K562 (cell line): ENCODE measurements at regions not wholly inside any gene's neighbourhood (a gene's known extent, or its start where the extent isn't known, plus 50 kb on each side); places are given as distances from the start of the nearest gene placed in this dataset.

Experiments
- ATAC-seq: fragments of 200-7000 bp; cut with Tn5 transposase; 3 replicates; pipeline ENCODE4 v1.9.1; 2020; ENCODE audit warnings: moderate library complexity
- BruUV-seq: library from RNA; stranded (reverse); fragments of 400-500 nt; replicated peaks from 2 replicates; lab custom pipeline; 2021; lab: Mats Ljungman, UMichigan
- CTCF ChIA-PET: fragments of 300-600 bp; formaldehyde crosslinking; extraction: SDS; loops from one replicate; lab custom pipeline; 2021; ENCODE audit warnings: low intra/inter-chr PET ratio; lab: Yijun Ruan, JAX
- POLR2A ChIA-PET: fragments of 300-600, 350-650 bp; sonication (Branson Sonifier 250); formaldehyde crosslinking; extraction: SDS; loops from one replicate; lab custom pipeline; 2021; ENCODE audit warnings: antibody characterized with exemption, inconsistent platforms; lab: Yijun Ruan, JAX
- DNase-seq, 4 experiments: peaks; one replicate each; pipeline versions ENCODE4 v3.0.0 to v3.0.0-alpha.2; 2011 to 2018; ENCODE audit warnings: low spot score in 3 of 4, mixed read lengths in 3 of 4; ENCODE audit errors: extremely low read depth in 1 of 4
- FAIRE-seq: peaks from 2 replicates; lab custom pipeline; 2011; peaks lifted over from hg19 to GRCh38; lab: Jason Lieb, UNC
- H2AFZ ChIP-seq: 2 replicates; pipeline ENCODE4 v1.6.0; 2011; ENCODE audit warnings: low read depth, low read length, control low read depth, inconsistent platforms
- H3K27ac ChIP-seq: fragments of 200-600 bp; 3 replicates; pipeline ENCODE4 v1.8.0; 2011; ENCODE audit warnings: low read depth, mild to moderate bottlenecking, control low read depth, inconsistent platforms, low read length, moderate library complexity, mixed read lengths; ENCODE audit errors: extremely low read depth
- H3K27me3 ChIP-seq, 2 experiments: fragments of 300-600 bp in 1 of 2; 2 replicates in 1 of 2; 3 replicates in 1 of 2; pipeline versions ENCODE4 v1.6.0 to v1.8.0; 2011; ENCODE audit warnings: inconsistent platforms in 2 of 2, low read length in 2 of 2, mild to moderate bottlenecking in 1 of 2, mixed read lengths in 1 of 2, moderate library complexity in 1 of 2; ENCODE audit not compliant: control insufficient read depth in 2 of 2, insufficient read depth in 2 of 2
- H3K36me3 ChIP-seq: fragments of 300-600 bp; 3 replicates; pipeline ENCODE4 v1.8.0; 2011; ENCODE audit warnings: mild to moderate bottlenecking, low read length, inconsistent platforms; ENCODE audit not compliant: control insufficient read depth, insufficient read depth
- H3K4me1 ChIP-seq, 2 experiments: fragments of 200-600 bp in 1 of 2; replicated peaks in 1 of 2; 2 replicates in 1 of 2; 3 replicates in 1 of 2; pipeline versions ENCODE4 v1.5.1 to v1.8.0; 2011; ENCODE audit warnings: inconsistent platforms in 2 of 2, low read length in 2 of 2, mild to moderate bottlenecking in 1 of 2, mixed read lengths in 1 of 2, moderate library complexity in 1 of 2; ENCODE audit not compliant: control insufficient read depth in 2 of 2, insufficient read depth in 2 of 2
- H3K4me2 ChIP-seq: 2 replicates; pipeline ENCODE4 v1.6.1; 2011; ENCODE audit warnings: low read length, control low read depth, inconsistent platforms, mixed read lengths; ENCODE audit not compliant: insufficient read depth
- H3K4me3 ChIP-seq: fragments of 200-600 bp; sonication (generic), shearing (Covaris generic); 2 replicates; pipeline ENCODE4 v1.5.1; 2016; ENCODE audit warnings: control low read depth, inconsistent platforms
- H3K79me2 ChIP-seq: fragments of 200-600 bp; 3 replicates; pipeline ENCODE4 v1.8.0; 2011; ENCODE audit warnings: low read length, inconsistent platforms; ENCODE audit not compliant: control insufficient read depth, insufficient read depth
- H3K9ac ChIP-seq, 2 experiments: 2 replicates each; pipeline versions ENCODE4 v1.6.0 to v1.6.1; 2011; ENCODE audit warnings: low read depth in 2 of 2, low read length in 2 of 2, control low read depth in 1 of 2, inconsistent platforms in 1 of 2, mild to moderate bottlenecking in 1 of 2, mixed read lengths in 1 of 2; ENCODE audit not compliant: insufficient read depth in 1 of 2
- H3K9me1 ChIP-seq: one replicate; pipeline ENCODE4 v1.6.0; 2011; ENCODE audit warnings: inconsistent platforms, mild to moderate bottlenecking, low read length, moderate library complexity; ENCODE audit not compliant: control insufficient read depth, insufficient read depth
- H3K9me3 ChIP-seq: replicated peaks from 2 replicates; pipeline ENCODE4 v1.5.1; 2011; ENCODE audit warnings: low read depth, low read length, inconsistent platforms; ENCODE audit not compliant: control insufficient read depth, insufficient read depth
- H4K20me1 ChIP-seq: replicated peaks from 2 replicates; pipeline ENCODE4 v1.6.1; 2011; ENCODE audit warnings: low read length, inconsistent platforms, mixed read lengths; ENCODE audit not compliant: control insufficient read depth, insufficient read depth
- ARID2 ChIP-seq: fragments of 450-650 bp; IDR thresholded peaks from 2 replicates; pipeline ENCODE4 v1.6.1; 2017; ENCODE audit warnings: antibody characterized with exemption, mild to moderate bottlenecking
- ETV5 ChIP-seq: sonication (generic); formaldehyde crosslinking; IDR thresholded peaks from 2 replicates; pipeline ENCODE4 v1.4.0; 2020; ENCODE audit warnings: low read depth, mild to moderate bottlenecking, missing genetic modification reagents
- FOSL1 ChIP-seq: fragments of 200-800 bp; sonication (Bioruptor generic); conservative IDR thresholded peaks from 2 replicates; pipeline ENCODE4 v1.6.1; 2016; ENCODE audit warnings: missing genetic modification characterization, missing compliant biosample characterization
- GABPA ChIP-seq: fragments of 200-800 bp; sonication (Bioruptor generic); conservative IDR thresholded peaks from 2 replicates; pipeline ENCODE4 v1.6.1; 2016; ENCODE audit warnings: low read depth, missing genetic modification characterization, missing compliant biosample characterization
- HSF4 ChIP-seq: fragments of 250-450 bp; sonication (Bioruptor Pico); IDR thresholded peaks from 2 replicates; pipeline ENCODE4 v2.1.2; 2022; ENCODE audit warnings: mild to moderate bottlenecking, moderate library complexity, borderline replicate concordance
- JUN ChIP-seq, 2 experiments: sonication (generic) in 1 of 2; formaldehyde crosslinking in 1 of 2; IDR thresholded peaks; 2 replicates each; pipeline versions ENCODE4 v1.6.1 to v1.8.0; 2012 to 2022; ENCODE audit warnings: borderline replicate concordance in 2 of 2, mild to moderate bottlenecking in 2 of 2, improper control_type of control experiment in 1 of 2, low read depth in 1 of 2, low read length in 1 of 2, missing genetic modification reagents in 1 of 2
- NELFE ChIP-seq: IDR thresholded peaks from 2 replicates; pipeline ENCODE4 v1.6.1; 2011; ENCODE audit warnings: mild to moderate bottlenecking; ENCODE audit not compliant: insufficient read depth, insufficient read length
- NRF1 ChIP-seq, 2 experiments: fragments of 450-650 bp; IDR thresholded peaks in 1 of 2; conservative IDR thresholded peaks in 1 of 2; 2 replicates each; pipeline ENCODE4 v1.6.1; 2014; ENCODE audit warnings: mild to moderate bottlenecking in 2 of 2
- PPARD ChIP-seq: fragments of 250-450 bp; sonication (Bioruptor Pico); IDR thresholded peaks from 2 replicates; pipeline ENCODE4 v1.8.0; 2022; ENCODE audit warnings: inconsistent platforms, mild to moderate bottlenecking, moderate library complexity
- RBFOX2 ChIP-seq: fragments of 200-400 bp; formaldehyde crosslinking; IDR thresholded peaks from 2 replicates; pipeline ENCODE4 v1.6.1; 2017; ENCODE audit warnings: low read depth, mild to moderate bottlenecking, low read length, moderate library complexity
- WHSC1 ChIP-seq: IDR thresholded peaks from one replicate; pipeline ENCODE4 v1.6.1; 2012; ENCODE audit warnings: low read length, control low read depth, inconsistent platforms
- ZNF174 ChIP-seq: fragments of 250-450 bp; sonication (Bioruptor Pico); IDR thresholded peaks from 2 replicates; pipeline ENCODE4 v1.4.0; 2020; ENCODE audit warnings: mild to moderate bottlenecking
- ZNF184 ChIP-seq: sonication (generic); formaldehyde crosslinking; IDR thresholded peaks from 2 replicates; pipeline ENCODE4 v1.5.0; 2020; ENCODE audit warnings: missing genetic modification reagents
- WGBS: fragments of 100-300 bp; shearing (Covaris generic); methylation state at CpG from one replicate; pipeline ENCODE4 v1.1.6; 2016; ENCODE audit warnings: low coverage, mixed read lengths; ENCODE audit not compliant: insufficient coverage; ENCODE audit errors: missing lambda C conversion rate; 5-methylcytosine and 5-hydroxymethylcytosine counted together
- in situ Hi-C: fragments of 300-500 bp; cut with MboI; formaldehyde crosslinking; loops from 4 replicates; pipeline ENCODE4 v1.15.0; 2018; ENCODE audit warnings: inconsistent platforms, mixed read lengths
- intact Hi-C: fragments of 100-400 bp; cut with micrococcal nuclease; formaldehyde crosslinking; loops from 2 replicates; pipeline ENCODE4 v1.14.2; 2022
- TF ChIP-seq, protein P1 (sequence below): fragments of 250-450 bp; sonication (Bioruptor Pico); IDR thresholded peaks from 2 replicates; pipeline ENCODE4 v1.5.0; 2021
- TF ChIP-seq, protein P2 (sequence below): fragments of 450-650 bp; formaldehyde crosslinking; IDR thresholded peaks from 2 replicates; pipeline ENCODE4 v1.4.0; 2020; ENCODE audit warnings: mild to moderate bottlenecking, mixed read lengths
- TF ChIP-seq, protein P3 (sequence below): IDR thresholded peaks from 3 replicates; pipeline ENCODE4 v1.6.1; 2011; ENCODE audit warnings: borderline replicate concordance, mild to moderate bottlenecking, moderate library complexity; ENCODE audit not compliant: insufficient read length; ENCODE audit errors: extremely low read depth
- TF ChIP-seq, protein P4 (sequence below): fragments of 200-800 bp; sonication (Bioruptor generic); IDR thresholded peaks from 2 replicates; pipeline ENCODE4 v1.6.1; 2017; ENCODE audit warnings: missing genetic modification characterization, missing compliant biosample characterization

DNA sequence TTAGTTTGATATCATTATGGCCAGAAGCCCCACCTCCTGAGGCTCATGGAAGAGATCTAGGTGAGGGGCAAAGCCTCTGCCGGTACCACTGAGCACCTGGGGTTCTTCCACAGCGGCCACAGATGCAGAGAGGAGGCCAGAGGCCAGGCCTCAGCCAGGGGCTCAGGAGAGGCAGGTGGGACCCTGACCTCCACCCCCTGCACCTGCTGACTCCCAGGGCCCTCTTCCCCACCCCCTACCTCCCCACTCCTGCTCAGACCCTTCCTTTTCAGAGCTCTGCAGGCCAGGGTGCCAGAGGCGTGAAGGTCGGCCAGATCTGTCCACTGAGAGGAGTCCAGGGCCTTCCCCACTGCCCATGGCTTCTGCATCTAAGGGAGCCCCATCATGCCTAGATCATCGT lies 178.7 kb upstream of the PPP2R2D start:
- no TSS peak for BruUV-seq
- WGBS, result 0% methylated on average over 3 of the region's 5 CpGs
- Histone ChIP-seq H2AFZ (no peak overlapping the region), H3K79me2 (no peaks in the 10 kb centered on the region), H3K4me2 (no peak overlapping the region), H3K9ac (no peak overlapping the region), H3K27me3 (peaks cover 3 to 44% of the 10 kb centered on the region in 2 experiments; a peak in 3 of 5 replicates), H4K20me1 (no peaks in the 10 kb centered on the region), H3K27ac (no peak overlapping the region), H3K9me1 (no peaks in the 10 kb centered on the region), H3K36me3 (no peaks in the 10 kb centered on the region), H3K4me3 (no peak overlapping the region), H3K9me3 (no peaks in the 10 kb centered on the region), H3K4me1 (no peaks in the 10 kb centered on the region)
- ChIA-PET POLR2A (no interaction called here), CTCF (no interaction called here)
- ATAC-seq, result no peak
- FAIRE-seq, result no peak
- intact Hi-C loops, result no loop called here
- in situ Hi-C loops, result no loop called here
- DNase-seq, result no peak
- TF ChIP-seq FOSL1, result no peak
- TF ChIP-seq, protein P1, sequence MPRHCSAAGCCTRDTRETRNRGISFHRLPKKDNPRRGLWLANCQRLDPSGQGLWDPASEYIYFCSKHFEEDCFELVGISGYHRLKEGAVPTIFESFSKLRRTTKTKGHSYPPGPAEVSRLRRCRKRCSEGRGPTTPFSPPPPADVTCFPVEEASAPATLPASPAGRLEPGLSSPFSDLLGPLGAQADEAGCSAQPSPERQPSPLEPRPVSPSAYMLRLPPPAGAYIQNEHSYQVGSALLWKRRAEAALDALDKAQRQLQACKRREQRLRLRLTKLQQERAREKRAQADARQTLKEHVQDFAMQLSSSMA (CRISPR knock-in tag), result no peak
- no peak for TF ChIP-seq ARID2
- no peak for TF ChIP-seq PPARD (CRISPR knock-in tag)
- TF ChIP-seq ZNF174 (CRISPR knock-in tag), result no peak
- no peak for TF ChIP-seq GABPA (tag)
- TF ChIP-seq NELFE, result no peak
- TF ChIP-seq ZNF184 (CRISPR knock-in tag), result no peak
- TF ChIP-seq NRF1 (conservative IDR thresholded peaks at IDR 0.05 in 1 of 2, IDR thresholded peaks at IDR 0.05 in 1 of 2), result no peak
- TF ChIP-seq, protein P2, sequence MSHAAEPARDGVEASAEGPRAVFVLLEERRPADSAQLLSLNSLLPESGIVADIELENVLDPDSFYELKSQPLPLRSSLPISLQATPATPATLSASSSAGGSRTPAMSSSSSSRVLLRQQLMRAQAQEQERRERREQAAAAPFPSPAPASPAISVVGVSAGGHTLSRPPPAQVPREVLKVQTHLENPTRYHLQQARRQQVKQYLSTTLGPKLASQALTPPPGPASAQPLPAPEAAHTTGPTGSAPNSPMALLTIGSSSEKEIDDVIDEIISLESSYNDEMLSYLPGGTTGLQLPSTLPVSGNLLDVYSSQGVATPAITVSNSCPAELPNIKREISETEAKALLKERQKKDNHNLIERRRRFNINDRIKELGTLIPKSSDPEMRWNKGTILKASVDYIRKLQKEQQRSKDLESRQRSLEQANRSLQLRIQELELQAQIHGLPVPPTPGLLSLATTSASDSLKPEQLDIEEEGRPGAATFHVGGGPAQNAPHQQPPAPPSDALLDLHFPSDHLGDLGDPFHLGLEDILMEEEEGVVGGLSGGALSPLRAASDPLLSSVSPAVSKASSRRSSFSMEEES, result no peak
- no peak for TF ChIP-seq HSF4 (CRISPR knock-in tag)
- no peak for TF ChIP-seq WHSC1
- TF ChIP-seq, protein P3, sequence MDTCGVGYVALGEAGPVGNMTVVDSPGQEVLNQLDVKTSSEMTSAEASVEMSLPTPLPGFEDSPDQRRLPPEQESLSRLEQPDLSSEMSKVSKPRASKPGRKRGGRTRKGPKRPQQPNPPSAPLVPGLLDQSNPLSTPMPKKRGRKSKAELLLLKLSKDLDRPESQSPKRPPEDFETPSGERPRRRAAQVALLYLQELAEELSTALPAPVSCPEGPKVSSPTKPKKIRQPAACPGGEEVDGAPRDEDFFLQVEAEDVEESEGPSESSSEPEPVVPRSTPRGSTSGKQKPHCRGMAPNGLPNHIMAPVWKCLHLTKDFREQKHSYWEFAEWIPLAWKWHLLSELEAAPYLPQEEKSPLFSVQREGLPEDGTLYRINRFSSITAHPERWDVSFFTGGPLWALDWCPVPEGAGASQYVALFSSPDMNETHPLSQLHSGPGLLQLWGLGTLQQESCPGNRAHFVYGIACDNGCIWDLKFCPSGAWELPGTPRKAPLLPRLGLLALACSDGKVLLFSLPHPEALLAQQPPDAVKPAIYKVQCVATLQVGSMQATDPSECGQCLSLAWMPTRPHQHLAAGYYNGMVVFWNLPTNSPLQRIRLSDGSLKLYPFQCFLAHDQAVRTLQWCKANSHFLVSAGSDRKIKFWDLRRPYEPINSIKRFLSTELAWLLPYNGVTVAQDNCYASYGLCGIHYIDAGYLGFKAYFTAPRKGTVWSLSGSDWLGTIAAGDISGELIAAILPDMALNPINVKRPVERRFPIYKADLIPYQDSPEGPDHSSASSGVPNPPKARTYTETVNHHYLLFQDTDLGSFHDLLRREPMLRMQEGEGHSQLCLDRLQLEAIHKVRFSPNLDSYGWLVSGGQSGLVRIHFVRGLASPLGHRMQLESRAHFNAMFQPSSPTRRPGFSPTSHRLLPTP, result no peak
- TF ChIP-seq JUN (IDR thresholded peaks at IDR 0.05; ENCODE audit: borderline replicate concordance, low read depth, low read length), result no peak
- no peak for TF ChIP-seq JUN (CRISPR knock-in tag; IDR thresholded peaks at IDR 0.05; ENCODE audit: borderline replicate concordance)
- TF ChIP-seq, protein P4, sequence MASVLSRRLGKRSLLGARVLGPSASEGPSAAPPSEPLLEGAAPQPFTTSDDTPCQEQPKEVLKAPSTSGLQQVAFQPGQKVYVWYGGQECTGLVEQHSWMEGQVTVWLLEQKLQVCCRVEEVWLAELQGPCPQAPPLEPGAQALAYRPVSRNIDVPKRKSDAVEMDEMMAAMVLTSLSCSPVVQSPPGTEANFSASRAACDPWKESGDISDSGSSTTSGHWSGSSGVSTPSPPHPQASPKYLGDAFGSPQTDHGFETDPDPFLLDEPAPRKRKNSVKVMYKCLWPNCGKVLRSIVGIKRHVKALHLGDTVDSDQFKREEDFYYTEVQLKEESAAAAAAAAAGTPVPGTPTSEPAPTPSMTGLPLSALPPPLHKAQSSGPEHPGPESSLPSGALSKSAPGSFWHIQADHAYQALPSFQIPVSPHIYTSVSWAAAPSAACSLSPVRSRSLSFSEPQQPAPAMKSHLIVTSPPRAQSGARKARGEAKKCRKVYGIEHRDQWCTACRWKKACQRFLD (CRISPR knock-in tag), result no peak
- no peak for TF ChIP-seq RBFOX2
- TF ChIP-seq ETV5, result no peak
